HG02938 (cell line): ENCODE measurements at regions not wholly inside any gene's neighbourhood (a gene's known extent, or its start where the extent isn't known, plus 50 kb on each side); places are given as distances from the start of the nearest gene placed in this dataset.

Experiments
- ATAC-seq: cut with Tn5 transposase; IDR thresholded peaks from one replicate; pipeline ENCODE4 v1.9.1; 2021; ENCODE audit warnings: mild to moderate bottlenecking, moderate library complexity; ENCODE audit not compliant: unreplicated experiment

DNA sequence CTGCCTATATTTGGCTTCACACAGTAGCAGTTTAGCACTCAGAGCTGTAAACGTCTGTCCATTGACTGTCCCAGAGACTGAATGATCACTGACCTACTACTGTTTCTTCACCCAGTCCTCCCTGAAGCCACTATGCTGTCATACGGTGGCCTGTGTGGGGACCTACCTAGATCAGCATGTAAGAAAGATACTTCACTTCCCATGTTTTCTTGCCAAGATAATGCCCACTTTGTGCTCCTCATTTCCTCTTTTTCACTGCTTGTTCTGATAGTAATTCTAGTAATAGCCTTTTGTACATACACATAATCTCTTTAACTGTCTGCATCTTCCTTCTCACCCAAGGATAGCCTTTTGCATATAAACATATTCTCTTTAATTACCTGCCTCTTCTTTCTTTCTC, 109.9 kb upstream of the TIAM2 start:
- ATAC-seq = no peak

DNA sequence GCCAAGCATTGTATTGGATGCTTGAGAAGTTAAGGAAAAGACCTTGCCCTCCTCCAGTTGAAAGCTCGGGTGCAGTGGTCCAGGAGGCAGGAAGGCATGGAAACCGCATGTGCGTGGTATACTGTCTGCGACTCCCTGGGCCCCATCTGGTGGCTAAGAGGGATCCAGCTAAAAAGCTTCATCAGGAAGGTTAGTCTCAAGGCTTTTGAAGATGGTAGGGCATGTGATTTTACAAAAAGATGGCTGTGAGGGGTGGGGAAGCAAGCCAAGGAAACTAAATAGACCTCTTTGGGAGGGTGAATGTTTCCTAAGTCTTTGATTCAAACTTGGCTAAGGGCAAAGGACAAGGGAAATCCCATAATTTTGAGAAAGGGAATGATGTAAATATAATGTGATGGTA, 109.1 kb upstream of the TIAM2 start:
- ATAC-seq = no peak

DNA sequence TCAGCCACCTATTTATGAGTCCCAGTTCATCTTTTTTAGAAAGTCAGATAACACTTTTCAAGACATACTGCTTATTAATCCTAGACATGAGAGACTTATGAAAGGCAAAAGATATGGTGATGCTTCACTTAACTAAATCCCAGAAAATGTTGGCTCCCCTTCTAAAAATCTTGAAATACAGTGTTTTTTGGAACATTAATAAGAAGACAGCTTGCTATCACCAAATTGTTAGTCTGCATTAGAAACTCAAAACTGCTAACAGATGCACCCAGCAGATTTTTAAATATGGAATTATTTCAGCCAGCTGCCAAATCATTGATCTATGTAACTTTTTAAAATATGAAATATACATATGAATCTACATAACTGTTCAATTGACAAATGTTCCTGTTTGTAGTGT, 108.6 kb upstream of the TIAM2 start:
- ATAC-seq = no peak

DNA sequence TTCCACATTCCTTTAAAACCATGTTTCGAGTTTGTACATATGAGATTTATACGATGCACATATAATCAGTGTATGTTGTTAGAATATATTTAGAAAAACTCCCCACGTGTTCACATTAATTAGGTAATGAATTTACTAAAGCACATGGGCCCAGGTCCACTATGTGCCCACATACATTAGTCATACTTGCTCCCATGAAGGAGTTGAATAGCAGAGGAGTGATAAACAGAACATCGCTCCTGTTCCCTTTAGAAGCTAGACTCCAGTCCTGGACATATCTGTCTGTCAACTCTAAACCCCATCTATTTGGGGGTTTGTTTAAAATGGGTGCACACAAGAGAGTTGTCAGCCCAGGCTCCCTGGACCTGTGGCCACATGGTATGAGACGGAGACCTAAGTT, 108.1 kb upstream of the TIAM2 start:
- ATAC-seq = no peak

DNA sequence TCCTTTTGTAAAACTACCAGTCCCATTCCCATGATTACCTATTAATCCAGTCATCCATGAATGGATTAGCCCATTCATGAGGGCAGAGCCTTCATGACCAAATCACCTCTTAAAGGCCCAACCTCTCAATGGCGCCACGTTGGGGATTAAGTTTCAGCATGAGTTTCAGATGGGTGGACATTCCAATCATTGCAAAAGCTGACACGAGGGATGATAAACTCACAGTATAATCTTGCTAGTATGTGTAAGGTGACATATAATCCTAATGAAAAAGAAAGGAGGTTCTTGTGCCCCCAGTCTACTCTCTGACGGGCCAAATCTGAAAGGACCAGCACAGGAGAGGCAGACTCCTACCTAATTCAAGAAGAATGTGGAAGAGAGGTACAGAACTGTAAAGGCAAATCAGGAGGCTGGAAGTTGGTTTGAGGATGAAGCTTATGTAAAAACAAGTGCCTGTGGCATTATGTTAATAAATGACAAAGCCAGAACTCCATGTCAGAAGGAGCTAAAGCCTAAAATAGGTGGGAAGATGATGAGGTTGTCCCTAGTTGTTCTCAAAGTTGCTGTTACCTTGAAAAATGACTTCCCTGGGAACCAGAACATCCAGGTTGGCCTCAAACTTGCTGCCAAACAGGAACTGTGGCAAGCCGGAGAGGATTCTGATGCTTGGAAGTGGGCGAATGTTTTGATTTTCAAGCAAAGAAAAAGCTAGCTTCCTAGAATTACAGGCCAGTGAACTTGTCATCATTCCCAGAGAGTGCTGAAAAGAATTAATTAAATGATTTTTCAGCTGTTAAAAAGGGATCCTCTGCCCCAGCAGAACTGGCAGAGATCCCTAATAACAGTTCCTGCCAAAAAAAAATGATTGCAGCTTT, 106.5 kb upstream of the TIAM2 start:
- ATAC-seq = no peak

DNA sequence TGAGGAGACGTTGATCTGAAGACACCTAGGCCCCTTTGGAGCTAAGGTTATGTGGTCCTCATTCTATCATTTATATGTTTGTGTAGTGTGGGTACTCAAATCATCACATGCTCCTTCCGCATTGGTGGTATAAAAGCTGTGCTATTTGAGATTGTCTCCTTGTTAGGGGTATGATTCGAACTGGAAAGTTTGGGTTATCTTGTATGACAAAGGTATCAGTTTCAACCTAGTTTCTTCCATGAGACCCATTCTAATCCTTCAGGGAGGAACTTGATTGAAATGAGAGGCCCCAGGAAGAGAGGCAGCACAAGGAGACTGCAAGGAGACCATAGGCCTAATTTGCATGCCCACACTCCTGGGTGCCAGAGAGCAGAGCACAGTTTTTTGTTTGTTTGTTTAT, 104.2 kb upstream of the TIAM2 start:
- ATAC-seq = no peak

DNA sequence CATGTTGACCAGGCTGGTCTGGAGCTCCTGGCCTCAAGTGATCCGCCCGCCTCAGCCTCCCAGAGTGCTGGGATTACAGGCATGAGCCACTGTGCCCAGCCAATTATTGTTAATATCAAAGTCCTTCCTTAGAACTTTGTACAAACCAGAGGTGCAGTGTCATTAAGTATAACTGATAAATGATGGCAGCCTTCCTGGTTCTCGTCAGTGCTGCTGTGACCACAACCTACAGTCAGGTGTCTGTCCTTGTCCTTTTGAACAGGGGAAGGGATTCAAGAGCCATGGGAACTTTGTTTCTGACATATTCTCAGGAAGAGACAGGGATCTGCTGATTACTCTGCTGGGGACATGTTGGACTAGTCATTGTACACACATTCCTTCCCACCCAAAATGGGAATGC, 103.2 kb upstream of the TIAM2 start:
- ATAC-seq = no peak

DNA sequence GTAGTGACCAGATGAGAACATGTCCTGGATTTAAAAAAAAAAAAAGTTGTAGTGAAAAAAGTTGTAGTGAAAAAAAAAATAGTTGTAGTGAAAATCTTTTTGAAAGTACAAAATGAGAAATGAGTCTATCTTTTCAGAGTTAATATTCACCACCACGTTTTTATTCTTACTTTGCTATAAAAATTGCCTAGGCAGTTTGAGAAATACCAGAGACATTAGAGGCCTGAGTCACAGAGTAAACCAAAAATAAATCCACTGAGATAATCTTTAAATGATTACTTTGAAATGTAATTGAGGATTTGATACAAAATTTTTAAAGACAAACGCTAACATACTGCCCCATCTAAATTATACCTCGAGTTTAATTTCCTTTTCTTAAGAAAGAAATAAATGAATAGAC, 101.2 kb upstream of the TIAM2 start:
- ATAC-seq = no peak

DNA sequence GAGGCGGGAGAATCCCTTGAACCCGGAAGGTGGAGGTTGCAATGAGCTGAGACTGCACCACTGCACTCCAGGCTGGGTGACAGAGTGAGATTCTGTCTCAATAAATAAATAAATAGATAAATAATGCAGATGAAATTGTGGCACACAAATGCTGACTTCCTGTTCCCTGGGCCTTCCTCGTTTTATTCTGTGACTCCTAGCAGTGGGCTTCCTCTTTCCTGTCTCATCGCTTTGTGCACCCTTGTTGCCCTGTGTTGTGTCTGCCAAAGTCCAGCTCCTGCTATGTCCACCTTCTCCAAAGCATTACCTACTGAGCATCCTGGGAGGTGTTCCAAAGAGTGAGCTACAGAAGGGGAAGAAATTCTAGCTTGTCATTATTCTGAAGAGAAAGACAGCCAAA, 100.2 kb upstream of the TIAM2 start:
- ATAC-seq = no peak

DNA sequence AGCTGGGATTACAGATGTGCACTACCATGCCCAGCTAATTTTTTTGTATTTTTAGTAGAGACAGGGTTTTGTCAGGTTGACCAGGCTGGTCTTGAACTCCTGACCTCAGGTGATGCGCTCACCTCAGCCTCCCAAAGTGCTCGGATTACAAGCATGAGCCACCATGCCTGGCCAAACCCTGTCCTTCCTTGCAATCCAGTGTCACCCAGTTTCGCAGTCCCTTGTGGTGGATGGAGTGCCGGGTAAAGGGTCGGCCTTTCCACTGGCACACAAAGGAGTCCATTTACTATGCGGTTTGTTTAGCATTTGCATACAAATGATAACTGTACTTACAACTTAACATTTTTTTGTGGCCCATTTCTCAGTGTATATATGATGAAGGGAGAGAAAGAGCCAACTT, 99.3 kb upstream of the TIAM2 start:
- no peak for ATAC-seq

DNA sequence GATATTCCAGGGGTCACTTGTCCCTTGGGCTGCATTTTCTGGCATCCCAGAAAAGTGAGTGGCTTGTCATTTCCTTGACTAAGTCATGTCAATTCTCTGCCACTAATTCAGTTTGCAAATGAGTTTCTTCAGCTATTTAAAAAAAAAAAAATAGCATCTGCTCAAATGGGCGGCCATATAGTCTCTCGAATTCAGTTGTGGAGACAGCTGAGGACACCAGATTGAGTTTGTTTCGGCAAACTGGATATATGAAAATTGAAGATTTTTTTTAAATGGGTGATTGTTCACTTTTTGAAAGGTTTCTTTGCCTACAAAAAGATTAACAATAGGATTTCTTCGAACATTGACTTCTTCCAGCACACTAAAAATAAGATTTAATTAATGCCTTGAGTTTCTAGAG, 96.3 kb upstream of the TIAM2 start:
- ATAC-seq = no peak

DNA sequence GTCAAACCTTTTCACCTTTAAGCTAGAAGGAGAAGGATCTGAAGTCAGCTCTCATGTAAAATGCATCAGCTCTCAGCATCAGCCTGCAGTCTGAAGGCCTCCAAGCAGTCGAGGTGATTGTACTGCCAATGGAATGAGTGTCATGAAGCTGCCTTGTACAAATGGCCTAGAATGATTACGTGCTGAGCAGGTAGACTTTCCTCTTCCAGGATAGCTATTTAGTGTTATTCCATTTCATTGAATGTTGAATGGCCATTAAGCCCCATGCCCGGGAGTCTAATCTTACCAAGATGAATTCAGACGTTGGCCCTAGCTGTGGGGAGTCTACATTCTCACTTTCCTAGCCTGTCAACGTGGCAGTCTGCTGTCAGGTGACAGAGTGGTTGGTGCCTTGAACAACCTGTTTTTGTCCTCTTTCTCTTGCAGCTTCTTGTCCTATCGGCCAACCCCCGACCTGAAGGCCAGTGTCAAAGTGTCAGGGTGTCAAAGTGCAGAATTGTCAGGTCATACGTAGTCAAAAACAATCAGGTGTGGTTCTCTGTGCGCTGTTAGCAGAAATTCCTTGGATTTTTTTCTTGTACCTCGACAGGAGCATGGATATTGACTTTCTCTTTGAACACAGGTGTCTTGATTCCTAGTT, 95.2 kb upstream of the TIAM2 start:
- no peak for ATAC-seq

DNA sequence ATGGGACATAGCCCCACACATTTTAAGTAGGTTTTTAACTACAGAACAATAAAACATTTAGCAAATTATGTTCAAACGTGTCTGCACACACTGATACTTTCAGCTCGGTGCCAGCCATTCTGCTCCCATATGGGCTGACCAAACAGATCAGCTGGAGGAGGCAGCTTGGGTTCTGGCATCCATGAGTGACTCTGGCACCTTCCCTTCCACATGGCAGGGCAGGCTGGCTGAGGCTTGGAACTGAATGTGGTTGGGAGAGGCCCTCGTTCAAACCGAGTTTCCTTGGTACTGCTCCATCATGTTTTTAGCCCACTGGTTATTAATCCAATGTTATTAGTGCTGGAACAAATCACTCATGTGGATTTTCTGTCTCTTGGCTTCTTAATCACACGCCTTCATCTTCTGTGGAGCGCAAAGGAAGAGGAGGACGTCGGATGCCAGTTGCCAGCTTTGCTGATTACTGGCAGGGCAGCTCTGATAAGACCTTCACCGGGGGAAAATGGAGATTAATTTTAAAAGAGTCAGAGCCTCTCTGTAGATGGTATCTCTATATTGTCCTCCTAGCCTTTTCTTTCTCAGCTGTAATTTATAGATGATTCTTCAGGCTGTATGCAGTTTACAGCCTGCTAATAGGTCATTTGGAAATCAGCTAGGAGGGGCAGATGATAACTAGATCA, 93.1 kb upstream of the TIAM2 start:
- no peak for ATAC-seq

DNA sequence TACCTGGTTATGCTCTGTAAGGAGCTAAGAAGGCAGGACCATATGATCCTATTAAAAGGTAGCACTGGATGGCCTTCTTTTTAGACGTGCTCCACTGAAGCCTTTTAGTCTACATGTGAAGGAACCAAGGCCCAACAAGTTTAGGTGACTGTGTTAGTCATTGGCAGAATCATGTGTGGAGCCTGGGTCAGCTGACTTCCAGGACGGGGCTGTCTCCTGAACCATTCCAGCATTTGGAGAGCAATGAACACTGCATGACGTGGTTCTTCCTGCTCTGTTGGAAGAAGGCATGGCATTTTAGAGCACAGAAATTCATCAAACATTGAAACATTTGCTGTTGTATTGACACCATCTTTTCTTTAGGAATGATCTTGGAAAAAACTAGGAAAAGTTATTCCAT, 87.8 kb upstream of the TIAM2 start:
- no peak for ATAC-seq

DNA sequence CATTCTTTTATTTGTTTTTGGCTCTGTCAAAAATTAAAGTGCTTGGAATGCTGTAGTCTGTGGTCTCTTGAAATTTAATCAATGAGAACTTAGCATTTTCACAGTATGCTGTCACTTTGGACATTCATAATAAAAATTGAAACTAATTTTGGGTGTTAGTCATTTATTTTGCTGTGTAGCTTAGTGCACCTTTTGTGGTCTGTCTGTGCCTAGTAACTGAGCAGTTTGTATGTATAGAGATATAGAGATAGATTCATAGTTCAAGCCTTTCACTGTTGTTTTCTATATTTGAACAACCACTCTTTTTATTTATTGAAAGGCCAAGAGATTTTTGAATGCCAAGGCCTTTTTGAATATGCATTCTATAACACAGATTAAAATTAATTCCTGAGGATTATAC, 86.4 kb upstream of the TIAM2 start:
- no peak for ATAC-seq

DNA sequence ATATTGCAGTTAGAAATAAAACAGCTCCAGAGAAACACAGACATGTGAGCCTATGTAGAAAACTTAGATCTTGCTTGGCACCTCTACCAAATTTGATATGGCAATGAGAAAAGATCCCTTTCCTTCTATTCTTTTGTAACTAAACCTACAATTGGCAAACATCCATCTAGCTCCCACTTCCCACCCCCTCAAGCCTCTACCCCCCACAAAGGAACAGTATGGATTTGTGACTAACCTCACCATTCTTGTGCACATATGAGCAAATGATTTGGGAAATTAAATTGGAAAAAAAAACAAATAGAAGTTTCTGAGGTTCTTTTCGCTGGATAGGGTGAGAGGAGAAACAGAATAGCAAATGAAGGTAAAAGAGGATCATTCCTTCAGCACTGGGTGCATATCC, 85.8 kb upstream of the TIAM2 start:
- no peak for ATAC-seq

DNA sequence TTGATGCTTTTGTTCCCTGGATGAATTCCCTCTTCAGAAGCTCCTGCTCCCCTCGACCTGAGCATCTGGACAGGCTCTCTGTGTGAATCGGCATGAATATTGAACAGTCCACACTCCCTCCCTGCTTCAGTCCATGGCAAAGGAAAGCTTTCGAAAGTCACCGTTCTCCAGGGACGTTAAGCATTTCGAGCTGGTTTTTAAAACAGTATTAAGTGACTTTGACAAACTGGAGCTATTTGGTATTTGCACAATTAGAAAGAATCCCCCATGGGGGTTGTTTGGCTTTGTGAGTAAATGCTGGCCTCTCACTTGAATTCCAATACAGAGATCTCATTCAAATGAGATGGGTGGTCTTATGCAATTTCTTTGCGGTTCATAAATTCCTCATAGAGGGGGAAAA, 85.3 kb upstream of the TIAM2 start:
- no peak for ATAC-seq

DNA sequence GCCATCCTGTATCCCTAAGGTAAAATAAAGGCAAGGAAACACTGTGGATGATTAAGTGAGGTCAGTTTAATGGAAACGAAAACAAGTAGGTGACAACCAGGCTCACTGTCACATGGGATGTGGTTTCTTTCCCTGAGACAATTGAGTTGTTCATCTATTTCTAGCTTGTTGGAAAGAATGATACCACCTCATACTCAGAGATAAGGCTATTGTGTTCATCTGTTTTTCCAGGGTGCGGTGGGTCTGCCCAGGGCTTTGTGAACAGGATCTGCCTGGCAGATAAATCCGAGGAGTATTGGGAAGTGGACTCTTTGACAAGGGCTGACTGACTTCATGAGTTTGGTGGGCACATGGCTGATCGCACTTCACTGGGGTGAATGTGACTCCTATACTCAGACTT, 80.8 kb upstream of the TIAM2 start:
- ATAC-seq = no peak

DNA sequence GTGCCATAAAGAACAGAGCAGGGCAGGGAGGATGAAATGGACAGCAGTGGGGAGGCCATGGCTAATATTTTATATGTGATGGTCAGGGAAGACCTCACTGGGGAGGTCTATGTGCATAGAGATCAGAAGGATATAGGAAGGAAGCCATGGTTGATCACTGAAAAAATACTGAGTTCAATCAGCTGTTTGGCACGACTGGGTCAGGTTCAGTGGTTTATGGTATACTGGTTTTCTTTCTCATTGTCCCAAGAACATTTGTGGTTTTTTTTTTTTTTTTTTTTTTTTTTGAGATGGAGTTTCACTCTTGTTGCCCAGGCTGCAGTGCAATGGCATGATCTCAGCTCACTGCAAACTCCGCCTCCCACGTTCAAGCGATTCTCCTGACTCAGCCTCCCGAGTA, 78.3 kb upstream of the TIAM2 start:
- ATAC-seq = no peak

DNA sequence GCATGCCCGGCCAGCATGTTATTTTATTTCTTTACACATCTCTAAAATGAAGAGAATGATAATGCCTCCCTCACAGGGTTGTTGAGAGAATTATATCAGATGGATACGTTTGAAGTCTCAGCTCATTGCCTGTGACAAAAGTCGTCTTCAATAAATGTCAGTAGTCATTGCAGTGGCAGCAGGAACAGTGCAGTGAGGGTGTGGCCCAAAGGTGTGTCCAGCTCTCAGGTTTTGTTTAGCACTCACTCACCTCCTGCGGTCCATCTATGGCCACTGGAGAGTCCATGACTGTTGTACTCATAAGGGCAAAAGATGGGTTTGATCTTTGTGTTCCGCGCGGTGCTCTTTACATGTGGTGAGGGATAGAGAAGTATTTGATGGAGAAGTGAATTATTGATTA, 77.2 kb upstream of the TIAM2 start:
- ATAC-seq = no peak

DNA sequence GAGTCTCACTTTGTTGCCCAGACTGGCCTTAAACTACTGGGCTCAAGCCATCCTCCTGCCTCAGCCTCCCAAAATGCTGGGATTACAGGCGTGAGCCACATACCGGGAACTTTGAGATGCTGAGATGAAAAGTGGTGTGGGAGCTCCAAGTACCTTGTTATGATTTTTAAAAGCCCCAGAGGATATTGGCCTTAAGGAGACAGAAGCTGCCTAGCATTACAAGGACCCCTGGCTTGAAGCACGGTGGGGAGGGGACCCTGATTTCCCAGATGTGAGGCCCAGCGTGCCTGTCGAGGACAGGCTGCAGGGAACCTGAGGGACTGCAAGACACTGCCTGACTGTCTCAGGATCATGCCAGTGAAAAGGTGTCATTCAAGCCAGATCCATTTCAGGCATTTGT, 75.3 kb upstream of the TIAM2 start:
- no peak for ATAC-seq

DNA sequence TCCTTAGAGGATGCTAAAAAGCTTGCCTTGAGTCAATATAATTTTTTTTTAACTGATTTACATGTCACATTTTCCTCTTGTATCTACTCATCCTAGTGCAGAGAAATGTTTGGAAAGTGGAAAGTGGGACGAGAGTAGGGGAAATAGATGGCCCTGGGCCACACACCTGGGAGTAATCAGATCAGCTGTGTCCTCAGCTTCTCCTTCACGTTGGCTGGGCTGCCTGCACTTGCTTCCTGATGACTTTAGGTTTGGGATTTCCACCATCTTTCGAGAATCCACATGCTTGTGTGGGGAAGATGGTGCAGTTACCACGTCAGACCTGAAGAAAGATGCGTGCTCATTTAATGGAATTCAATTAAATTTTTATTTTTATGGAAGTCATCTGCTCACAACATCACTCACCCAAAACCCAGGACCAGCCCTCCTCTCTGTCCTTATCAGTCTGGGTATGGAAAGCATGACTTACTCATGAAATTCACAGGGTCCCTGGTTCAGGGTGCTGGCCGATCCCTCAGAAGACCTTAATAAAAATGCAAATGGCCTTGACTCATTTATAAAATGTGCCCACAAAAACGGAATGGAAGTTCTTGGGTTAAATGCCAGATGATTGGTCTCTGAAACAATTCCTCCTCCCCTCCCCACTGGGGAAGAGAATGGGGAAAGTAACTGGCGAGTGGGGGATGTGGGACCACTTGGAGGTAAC, 74.5 kb upstream of the TIAM2 start:
- no peak for ATAC-seq
